ENCODE measurements at regions not wholly inside any gene's neighbourhood (a gene's known extent, or its start where the extent isn't known, plus 50 kb on each side); places are given as distances from the start of the nearest gene placed in this dataset.

GRCh38 chr7:33842150-33842549 is 63.2 kb upstream of the BMPER start:
- no peak for TF ChIP-seq CTCF (IDR thresholded peaks at IDR 0.05; ENCODE audit: low read depth, low read length, missing control alignments)
- H3K4me3 ChIP-seq (replicated peaks; ENCODE audit: low read depth, low read length) = no peak overlapping the region
- DNase-seq (ENCODE audit: extremely low read depth, low read depth) = no peak

DNA sequence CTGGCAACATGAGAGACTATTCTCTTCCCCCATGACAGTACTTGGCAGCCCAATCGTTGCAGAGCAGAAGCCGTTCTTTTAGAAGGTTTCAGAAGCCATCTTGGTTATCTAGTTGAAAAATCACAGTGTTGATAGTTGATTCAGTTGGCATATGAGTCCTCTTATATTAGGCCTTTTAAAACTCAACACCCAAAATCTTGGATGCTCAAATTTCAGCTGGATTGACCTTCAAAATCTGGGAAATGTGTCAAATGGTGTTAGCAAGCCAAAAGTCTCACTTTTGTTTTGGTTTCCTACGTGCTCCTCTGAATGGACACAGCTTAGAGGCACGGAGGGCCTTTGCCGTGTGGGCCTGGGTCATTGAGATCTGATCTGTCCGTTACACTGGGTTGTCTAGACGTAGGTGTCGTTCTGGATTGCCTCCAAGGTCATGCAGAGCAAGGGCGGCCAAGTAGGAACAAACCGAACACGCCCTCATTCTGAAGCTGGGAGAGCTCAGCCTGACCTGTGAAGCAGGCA is 59.3 kb upstream of the BMPER start:
- no peak for TF ChIP-seq CTCF (IDR thresholded peaks at IDR 0.05; ENCODE audit: low read depth, low read length, missing control alignments)
- no peak overlapping the region for H3K4me3 ChIP-seq (replicated peaks; ENCODE audit: low read depth, low read length)
- DNase-seq (ENCODE audit: extremely low read depth, low read depth) = no peak

- DNase-seq (ENCODE audit: extremely low read depth, low read depth) = no peak
- no peak for TF ChIP-seq CTCF (IDR thresholded peaks at IDR 0.05; ENCODE audit: low read depth, low read length, missing control alignments)
- no peak overlapping the region for H3K4me3 ChIP-seq (replicated peaks; ENCODE audit: low read depth, low read length)
Observed at GRCh38 chr7:33849004-33849403, 56.3 kb upstream of the BMPER start.

GRCh38 chr7:33849971-33850559 is 55.3 kb upstream of the BMPER start:
- no peak overlapping the region for H3K4me3 ChIP-seq (replicated peaks; ENCODE audit: low read depth, low read length)
- no peak for TF ChIP-seq CTCF (IDR thresholded peaks at IDR 0.05; ENCODE audit: low read depth, low read length, missing control alignments)
- DNase-seq (ENCODE audit: extremely low read depth, low read depth) = no peak

DNA sequence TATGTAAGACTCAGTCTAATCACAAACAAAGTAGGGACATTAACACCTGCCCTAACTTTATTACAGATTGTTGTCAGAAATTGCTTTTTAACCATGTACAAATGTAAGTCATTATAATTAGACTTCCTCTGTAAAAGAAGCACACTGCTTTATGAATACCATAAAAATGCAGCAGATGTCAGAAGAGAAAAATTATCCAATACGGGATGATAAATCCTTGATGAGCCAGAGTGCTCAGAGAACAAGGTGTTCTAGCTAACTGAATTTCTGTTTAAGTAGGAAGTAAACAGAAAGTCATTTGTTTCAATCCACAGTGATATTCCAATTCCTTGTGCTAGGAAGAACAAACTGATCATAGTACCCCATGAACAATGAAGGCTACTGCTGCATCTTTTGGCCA is 54.6 kb upstream of the BMPER start:
- DNase-seq (ENCODE audit: extremely low read depth, low read depth) = no peak
- H3K4me3 ChIP-seq (replicated peaks; ENCODE audit: low read depth, low read length) = no peak overlapping the region
- no peak for TF ChIP-seq CTCF (IDR thresholded peaks at IDR 0.05; ENCODE audit: low read depth, low read length, missing control alignments)

- DNase-seq (ENCODE audit: extremely low read depth, low read depth) = no peak
- no peak for TF ChIP-seq CTCF (IDR thresholded peaks at IDR 0.05; ENCODE audit: low read depth, low read length, missing control alignments)
- no peak overlapping the region for H3K4me3 ChIP-seq (replicated peaks; ENCODE audit: low read depth, low read length)
Observed at GRCh38 chr7:33852838-33853237, 52.5 kb upstream of the BMPER start.
